GM13977 (cell line): ENCODE measurements at regions not wholly inside any gene's neighbourhood (a gene's known extent, or its start where the extent isn't known, plus 50 kb on each side); places are given as distances from the start of the nearest gene placed in this dataset.

Experiments used
- DNase-seq: peaks from one replicate; pipeline ENCODE4 v3.0.0; 2012; ENCODE audit warnings: low spot score
- CTCF ChIP-seq: IDR thresholded peaks from 2 replicates; pipeline ENCODE4 v1.5.1; 2012; ENCODE audit warnings: mild to moderate bottlenecking, control low read depth; ENCODE audit not compliant: insufficient read depth; ENCODE audit errors: extremely low read depth, missing control alignments
- in situ Hi-C: fragments of 300-500 bp; cut with MboI; formaldehyde crosslinking; loops from one replicate; pipeline ENCODE4 v1.12.0; 2022; ENCODE audit warnings: low sequenced_read_pairs, low pct_unique_long_range_greater_than_20kb, mixed read lengths, inconsistent platforms; ENCODE audit not compliant: unreplicated experiment

- no peak for TF ChIP-seq CTCF
- in situ Hi-C loops: no loop called here
- DNase-seq: no peak
These were observed 1170.0 kb upstream of the CNTN5 start for GRCh38 chr11:97850701-97851100.

- in situ Hi-C loops: no loop called here
- TF ChIP-seq CTCF: no peak
- DNase-seq: no peak
These were observed 1166.4 kb upstream of the CNTN5 start for GRCh38 chr11:97854357-97854756.

- no peak for TF ChIP-seq CTCF
- no peak for DNase-seq
- in situ Hi-C loops: no loop called here
These were observed 1165.9 kb upstream of the CNTN5 start for GRCh38 chr11:97854877-97855276.

GRCh38 chr11:97856666-97857065 is 1164.1 kb upstream of the CNTN5 start:
- no peak for DNase-seq
- no peak for TF ChIP-seq CTCF
- in situ Hi-C loops: no loop called here

GRCh38 chr11:97860237-97860636 is 1160.5 kb upstream of the CNTN5 start:
- no peak for DNase-seq
- no peak for TF ChIP-seq CTCF
- in situ Hi-C loops: no loop called here

DNA sequence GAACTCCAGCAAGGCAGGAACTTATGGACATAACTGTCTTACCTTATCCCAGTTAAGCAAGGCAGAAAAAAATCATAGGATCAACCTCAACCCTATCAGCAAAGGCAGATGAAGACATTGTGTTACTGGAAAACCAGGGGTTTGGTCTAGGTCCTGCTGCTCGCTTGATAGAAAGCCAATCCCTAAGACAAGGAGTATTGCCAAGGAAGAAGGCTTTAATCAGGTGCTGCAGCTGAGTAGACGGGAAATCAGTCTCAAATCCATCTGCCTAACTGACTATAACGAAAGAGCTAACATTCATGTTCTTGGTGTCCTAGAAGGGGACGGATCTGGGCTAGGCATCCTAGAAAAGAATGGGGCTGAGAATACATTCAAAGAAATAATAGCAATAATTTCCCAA is 1158.7 kb upstream of the CNTN5 start:
- in situ Hi-C loops: no loop called here
- TF ChIP-seq CTCF: no peak
- DNase-seq: no peak

- no peak for TF ChIP-seq CTCF
- DNase-seq: no peak
- in situ Hi-C loops: no loop called here
These were observed 1155.2 kb upstream of the CNTN5 start for GRCh38 chr11:97865424-97866012.
